A673 (cell line): ENCODE measurements at regions not wholly inside any gene's neighbourhood (a gene's known extent, or its start where the extent isn't known, plus 50 kb on each side); places are given as distances from the start of the nearest gene placed in this dataset.

Source experiments
- CTCF ChIP-seq: fragments of 300-800, 200-600 bp; sonication (generic); conservative IDR thresholded peaks from 2 replicates; pipeline ENCODE4 v1.5.1; 2017; ENCODE audit warnings: low read depth, mild to moderate bottlenecking, antibody characterized with exemption, low read length, moderate library complexity, mixed read lengths
- EZH2 ChIP-seq: fragments of 200-600 bp; sonication (generic); IDR thresholded peaks from 2 replicates; pipeline ENCODE4 v1.6.1; 2017; ENCODE audit warnings: borderline replicate concordance, low read depth, mild to moderate bottlenecking, mixed read lengths, antibody characterized with exemption, low read length; ENCODE audit not compliant: poor library complexity, severe bottlenecking

- TF ChIP-seq CTCF, result no peak
- TF ChIP-seq EZH2, result no peak
Observed at GRCh38 chr13:109630271-109630670, 156.1 kb downstream of the IRS2 start.
